ENCODE measurements at regions not wholly inside any gene's neighbourhood (a gene's known extent, or its start where the extent isn't known, plus 50 kb on each side); places are given as distances from the start of the nearest gene placed in this dataset.

DNA sequence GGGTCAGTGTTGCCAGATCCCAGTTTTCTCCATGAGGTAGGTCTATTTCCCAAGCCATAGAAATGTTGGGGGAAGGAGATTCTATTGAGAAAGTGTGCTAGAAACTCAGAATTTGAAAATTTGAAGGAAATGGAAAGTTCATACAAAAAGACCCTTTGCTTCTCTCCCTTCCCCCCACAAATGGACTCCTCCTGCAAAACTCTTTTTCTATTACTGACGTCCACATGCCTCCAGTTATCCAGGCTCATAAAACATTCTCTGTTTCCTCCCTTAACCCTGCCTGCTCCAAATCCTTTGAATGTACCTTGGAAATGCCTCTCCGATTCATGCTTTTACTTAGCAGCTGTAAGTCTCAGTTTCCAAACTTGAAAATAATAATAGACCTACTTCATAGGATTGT is 237.5 kb upstream of the TNP1 start:
- TF ChIP-seq, protein P1, sequence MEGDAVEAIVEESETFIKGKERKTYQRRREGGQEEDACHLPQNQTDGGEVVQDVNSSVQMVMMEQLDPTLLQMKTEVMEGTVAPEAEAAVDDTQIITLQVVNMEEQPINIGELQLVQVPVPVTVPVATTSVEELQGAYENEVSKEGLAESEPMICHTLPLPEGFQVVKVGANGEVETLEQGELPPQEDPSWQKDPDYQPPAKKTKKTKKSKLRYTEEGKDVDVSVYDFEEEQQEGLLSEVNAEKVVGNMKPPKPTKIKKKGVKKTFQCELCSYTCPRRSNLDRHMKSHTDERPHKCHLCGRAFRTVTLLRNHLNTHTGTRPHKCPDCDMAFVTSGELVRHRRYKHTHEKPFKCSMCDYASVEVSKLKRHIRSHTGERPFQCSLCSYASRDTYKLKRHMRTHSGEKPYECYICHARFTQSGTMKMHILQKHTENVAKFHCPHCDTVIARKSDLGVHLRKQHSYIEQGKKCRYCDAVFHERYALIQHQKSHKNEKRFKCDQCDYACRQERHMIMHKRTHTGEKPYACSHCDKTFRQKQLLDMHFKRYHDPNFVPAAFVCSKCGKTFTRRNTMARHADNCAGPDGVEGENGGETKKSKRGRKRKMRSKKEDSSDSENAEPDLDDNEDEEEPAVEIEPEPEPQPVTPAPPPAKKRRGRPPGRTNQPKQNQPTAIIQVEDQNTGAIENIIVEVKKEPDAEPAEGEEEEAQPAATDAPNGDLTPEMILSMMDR (IDR thresholded peaks at IDR 0.05), result no peak

DNA sequence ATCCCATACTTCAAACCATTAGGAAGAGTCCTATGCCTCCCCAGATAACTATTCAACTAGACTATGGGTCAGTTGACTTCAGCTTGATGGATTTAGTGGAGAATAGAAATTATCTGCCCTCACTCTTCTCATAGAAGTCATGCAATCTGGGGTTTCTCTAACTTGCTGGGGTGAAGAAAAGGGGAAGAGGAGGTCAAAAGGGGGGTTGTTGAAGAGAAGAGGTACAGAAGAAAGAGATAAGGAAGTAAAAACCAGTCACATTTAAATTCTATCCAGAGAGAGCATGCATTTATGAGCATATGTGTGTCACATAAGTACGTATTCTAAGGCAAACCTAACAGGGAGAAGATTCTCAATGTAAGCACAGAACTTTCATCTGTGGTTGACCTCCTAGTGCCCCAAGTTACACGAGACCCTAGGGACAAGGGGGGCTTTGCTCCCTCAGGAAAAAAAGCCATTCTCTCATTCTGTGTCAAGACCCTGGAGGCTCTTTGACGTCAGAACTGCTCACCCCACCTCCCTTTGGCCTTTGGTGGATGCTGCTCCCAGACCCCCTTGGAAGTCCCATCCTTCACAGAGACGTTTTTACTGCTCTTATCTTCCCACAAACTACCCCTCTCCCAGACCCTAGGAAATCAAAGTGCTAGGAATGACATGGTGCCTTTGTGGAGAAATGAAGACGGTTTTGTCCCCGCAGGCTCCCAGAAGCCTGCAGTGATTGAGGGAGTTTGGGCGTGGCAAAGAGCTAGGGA is 236.8 kb upstream of the TNP1 start:
- DNase-seq (ENCODE audit: low spot score), result no peak
- H3K27ac ChIP-seq, result no peak overlapping the region
- TF ChIP-seq, protein P1 (IDR thresholded peaks at IDR 0.05), result no peak
- H3K4me3 ChIP-seq, result no peak overlapping the region

More for the DNA sequence above, 237.5 kb upstream of the TNP1 start:
- Histone ChIP-seq H3K27ac (no peak overlapping the region), H3K4me3 (no peak overlapping the region)
- no peak for DNase-seq (ENCODE audit: low spot score)

GRCh38 chr2:217095511-217096205 is 235.8 kb upstream of the TNP1 start:
- no peak for DNase-seq (ENCODE audit: low spot score)
- no peak overlapping the region for H3K27ac ChIP-seq
- no peak overlapping the region for H3K4me3 ChIP-seq
- TF ChIP-seq, protein P1 (IDR thresholded peaks at IDR 0.05), result no peak

- H3K27ac ChIP-seq, result no peak overlapping the region
- DNase-seq (ENCODE audit: low spot score), result no peak
- no peak overlapping the region for H3K4me3 ChIP-seq
- TF ChIP-seq, protein P1 (IDR thresholded peaks at IDR 0.05), result no peak
Measured at GRCh38 chr2:217092710-217093379, 233.0 kb upstream of the TNP1 start.

DNA sequence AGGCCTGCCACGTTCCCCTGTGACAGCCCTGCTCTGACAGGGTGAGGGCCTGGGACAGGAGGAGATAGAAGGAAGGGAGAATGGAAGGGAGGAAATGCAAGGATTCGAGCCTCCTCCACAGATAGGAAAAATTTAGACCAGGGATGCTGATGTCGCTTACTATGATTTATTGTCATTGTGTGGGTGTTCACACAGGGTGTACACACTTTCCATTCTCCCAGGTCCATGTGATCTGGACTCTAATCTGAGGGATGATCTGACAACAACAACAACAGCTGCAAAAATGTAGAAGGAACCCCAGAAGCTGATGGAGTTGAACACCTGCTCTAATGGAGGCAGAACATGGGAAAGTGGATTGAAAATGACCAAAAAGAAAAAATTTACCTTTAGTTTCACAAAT is 231.7 kb upstream of the TNP1 start:
- Histone ChIP-seq H3K4me3 (no peak overlapping the region), H3K27ac (no peak overlapping the region)
- no peak for DNase-seq (ENCODE audit: low spot score)
- TF ChIP-seq, protein P1 (IDR thresholded peaks at IDR 0.05), result no peak

DNA sequence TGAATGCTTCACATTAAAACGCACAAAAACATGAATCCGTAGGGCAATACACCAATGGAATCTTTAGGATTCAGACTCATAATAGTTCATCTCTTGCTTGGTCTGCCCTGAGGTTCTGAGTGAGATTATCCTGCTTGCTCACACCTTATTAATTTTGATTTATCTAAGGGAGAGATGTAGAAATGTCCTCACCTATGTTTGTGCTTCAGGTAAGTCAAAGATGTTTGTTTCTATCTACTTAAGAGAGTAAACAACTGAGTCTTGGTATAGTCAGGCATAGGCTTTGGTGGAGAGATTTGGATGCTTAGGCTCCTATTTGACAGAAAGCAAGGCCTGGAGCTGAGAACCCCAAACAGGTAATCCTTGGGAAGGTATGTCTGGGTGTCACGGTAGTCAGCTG is 231.0 kb upstream of the TNP1 start:
- TF ChIP-seq, protein P1 (IDR thresholded peaks at IDR 0.05), result no peak
- no peak overlapping the region for H3K4me3 ChIP-seq
- DNase-seq (ENCODE audit: low spot score), result no peak
- H3K27ac ChIP-seq, result no peak overlapping the region

All from coronary artery (tissue), 2 donors.